SU-DHL-6 (cell line): ENCODE measurements at regions not wholly inside any gene's neighbourhood (a gene's known extent, or its start where the extent isn't known, plus 50 kb on each side); places are given as distances from the start of the nearest gene placed in this dataset.
A peak's percentile ranks its signal among the peaks of the same experiment; 100 is the strongest.
"Not testable (repeated sequence)": the region's sequence is repeated elsewhere in the genome, so short reads cannot be mapped to it uniquely, and the experiment has no call there.

Experiments used
- H2AFZ ChIP-seq: fragments of 200-600 bp; sonication (generic); 2 replicates; pipeline ENCODE4 v1.6.1; 2014; ENCODE audit warnings: low read depth, mild to moderate bottlenecking, moderate library complexity, mixed read lengths, antibody characterized with exemption, low read length; ENCODE audit not compliant: severe bottlenecking
- H3F3A ChIP-seq: fragments of 200-600 bp; shearing (Covaris generic); 2 replicates; pipeline ENCODE4 v1.6.0; 2016; ENCODE audit warnings: antibody characterized with exemption, mild to moderate bottlenecking; ENCODE audit not compliant: insufficient read depth
- H3K27ac ChIP-seq: fragments of 200-600 bp; sonication (generic); 2 replicates; pipeline ENCODE4 v1.5.1; 2016; ENCODE audit warnings: low read depth, mild to moderate bottlenecking, low read length, moderate library complexity, mixed read lengths
- H3K27me3 ChIP-seq: fragments of 200-600 bp; sonication (generic), shearing (Covaris generic); 2 replicates; pipeline ENCODE4 v1.6.0; 2014; ENCODE audit warnings: mild to moderate bottlenecking, low read length
- H3K36me3 ChIP-seq: fragments of 200-600 bp; sonication (generic); 2 replicates; pipeline ENCODE4 v1.6.1; 2014; ENCODE audit warnings: mild to moderate bottlenecking, low read length, mixed read lengths
- H3K4me2 ChIP-seq: fragments of 300-600, 200-600 bp; shearing (Covaris generic), sonication (generic); 2 replicates; pipeline ENCODE4 v1.6.0; 2014; ENCODE audit warnings: low read length, low read depth, mild to moderate bottlenecking; ENCODE audit not compliant: poor library complexity, severe bottlenecking
- H3K4me3 ChIP-seq: fragments of 200-600 bp; sonication (generic); 2 replicates; pipeline ENCODE4 v1.5.1; 2014; ENCODE audit warnings: antibody characterized with exemption, low read length, mild to moderate bottlenecking, mixed read lengths; ENCODE audit not compliant: insufficient read depth, poor library complexity, severe bottlenecking
- H3K79me2 ChIP-seq: fragments of 200-600 bp; sonication (generic); 2 replicates; pipeline ENCODE4 v1.6.1; 2014; ENCODE audit warnings: mild to moderate bottlenecking, low read length, moderate library complexity; ENCODE audit not compliant: insufficient read depth
- H3K9ac ChIP-seq: fragments of 200-600 bp; sonication (generic); 2 replicates; pipeline ENCODE4 v1.7.0; 2014; ENCODE audit warnings: mild to moderate bottlenecking, low read length
- H3K9me2 ChIP-seq: fragments of 200-600 bp; sonication (generic); replicated peaks from 2 replicates; pipeline ENCODE4 v1.6.1; 2014; ENCODE audit warnings: low read length; ENCODE audit not compliant: insufficient read depth
- H3K9me3 ChIP-seq: fragments of 200-600 bp; sonication (generic); 2 replicates; pipeline ENCODE4 v1.6.1; 2014; ENCODE audit warnings: low read length, mixed read lengths; ENCODE audit not compliant: insufficient read depth
- H4K20me1 ChIP-seq: fragments of 200-600 bp; sonication (generic); 2 replicates; pipeline ENCODE4 v1.6.1; 2014; ENCODE audit warnings: low read depth, mild to moderate bottlenecking, antibody characterized with exemption, low read length, moderate library complexity, mixed read lengths

GRCh38 chr12:9471501-9471900 is 136.2 kb downstream of the KLRB1 start:
- H3K9me2 ChIP-seq, H3K9ac ChIP-seq, H3K4me3 ChIP-seq, H2AFZ ChIP-seq, H3K9me3 ChIP-seq, H3K4me2 ChIP-seq, H3F3A ChIP-seq, H3K27me3 ChIP-seq, H3K27ac ChIP-seq, H3K79me2 ChIP-seq, H4K20me1 ChIP-seq, H3K36me3 ChIP-seq: not testable (repeated sequence)

GRCh38 chr12:9470367-9470766 is 137.3 kb downstream of the KLRB1 start:
- not testable (repeated sequence) for H3K9ac ChIP-seq

GRCh38 chr12:9469956-9470355 is 137.8 kb downstream of the KLRB1 start:
- H3K4me3 ChIP-seq, H3K36me3 ChIP-seq, H3K9ac ChIP-seq, H3F3A ChIP-seq, H3K9me2 ChIP-seq, H3K27me3 ChIP-seq, H3K79me2 ChIP-seq, H3K9me3 ChIP-seq, H3K27ac ChIP-seq, H2AFZ ChIP-seq, H4K20me1 ChIP-seq: not testable (repeated sequence)
- peak overlapping the region; percentile 10 for H3K4me2 ChIP-seq

More at GRCh38 chr12:9470367-9470766, 137.3 kb downstream of the KLRB1 start:
- H3F3A ChIP-seq, H2AFZ ChIP-seq, H3K27me3 ChIP-seq, H3K27ac ChIP-seq, H3K79me2 ChIP-seq, H3K36me3 ChIP-seq, H3K4me3 ChIP-seq, H4K20me1 ChIP-seq, H3K9me3 ChIP-seq, H3K9me2 ChIP-seq: not testable (repeated sequence)
- peak overlapping the region; percentile 10 for H3K4me2 ChIP-seq

- H4K20me1 ChIP-seq, H3K79me2 ChIP-seq, H3K27me3 ChIP-seq, H3K4me2 ChIP-seq, H3K36me3 ChIP-seq, H3K27ac ChIP-seq, H3F3A ChIP-seq, H3K9ac ChIP-seq, H3K4me3 ChIP-seq, H3K9me3 ChIP-seq, H3K9me2 ChIP-seq, H2AFZ ChIP-seq: not testable (repeated sequence)
These were observed 138.3 kb downstream of the KLRB1 start for GRCh38 chr12:9469463-9469862.

GRCh38 chr12:9468998-9469397 is 138.7 kb downstream of the KLRB1 start:
- not testable (repeated sequence) for H3K9me3 ChIP-seq, H3K9me2 ChIP-seq, H3K79me2 ChIP-seq, H2AFZ ChIP-seq, H3K9ac ChIP-seq, H3K4me2 ChIP-seq, H3K36me3 ChIP-seq, H3F3A ChIP-seq, H4K20me1 ChIP-seq, H3K4me3 ChIP-seq, H3K27ac ChIP-seq, H3K27me3 ChIP-seq

GRCh38 chr12:9468144-9468543 is 139.6 kb downstream of the KLRB1 start:
- not testable (repeated sequence) for H3K4me3 ChIP-seq, H4K20me1 ChIP-seq, H3K9ac ChIP-seq, H2AFZ ChIP-seq, H3K27me3 ChIP-seq, H3F3A ChIP-seq, H3K27ac ChIP-seq, H3K4me2 ChIP-seq, H3K36me3 ChIP-seq, H3K9me3 ChIP-seq, H3K79me2 ChIP-seq, H3K9me2 ChIP-seq
